Activated T-cell treated with anti-CD3 and anti-CD28 coated beads for 4 hours (primary cell): ENCODE measurements at regions not wholly inside any gene's neighbourhood (a gene's known extent, or its start where the extent isn't known, plus 50 kb on each side); places are given as distances from the start of the nearest gene placed in this dataset.

ENCODE experiments used
- DNase-seq: peaks from one replicate; pipeline ENCODE4 v3.0.0-alpha.2; 2020

DNA sequence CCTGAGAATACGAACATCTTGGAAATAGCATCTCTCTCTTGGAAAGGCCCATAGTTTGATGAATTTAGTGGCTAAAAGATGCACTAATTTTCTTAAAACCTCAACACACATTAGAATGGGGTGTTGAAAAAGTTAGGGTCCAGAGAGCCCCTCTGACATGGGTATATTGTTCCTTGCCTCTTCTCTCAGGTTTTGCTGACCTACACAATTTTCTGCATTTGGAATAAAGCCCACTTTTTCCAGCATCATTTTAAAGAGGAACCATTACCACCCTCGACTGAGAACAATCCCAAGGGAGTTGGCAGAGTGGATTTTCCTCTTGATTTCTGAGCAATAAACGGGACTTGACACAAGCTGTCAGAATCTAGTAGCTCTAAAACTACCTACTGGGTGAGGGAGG is 156.1 kb downstream of the PMP22 start:
- DNase-seq = no peak

DNA sequence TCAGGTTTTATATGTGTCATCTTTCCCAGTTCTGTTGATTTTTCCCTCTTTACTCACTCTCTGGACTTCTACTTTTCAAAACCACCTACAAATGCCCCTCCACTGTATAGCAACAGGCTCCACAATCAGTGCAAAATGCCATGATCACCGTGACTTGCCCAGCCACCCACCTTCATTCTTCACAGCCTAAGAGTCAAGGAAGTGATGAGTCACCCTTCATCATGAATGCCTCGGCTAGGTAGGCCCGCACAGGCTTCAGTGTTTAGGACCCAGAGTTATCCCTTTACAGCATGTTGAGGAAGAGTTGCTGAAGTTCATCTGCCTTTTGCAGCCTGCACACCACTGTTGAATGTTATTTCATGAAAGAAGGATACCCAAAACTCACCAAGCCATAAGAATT is 158.6 kb downstream of the PMP22 start:
- DNase-seq = no peak

DNA sequence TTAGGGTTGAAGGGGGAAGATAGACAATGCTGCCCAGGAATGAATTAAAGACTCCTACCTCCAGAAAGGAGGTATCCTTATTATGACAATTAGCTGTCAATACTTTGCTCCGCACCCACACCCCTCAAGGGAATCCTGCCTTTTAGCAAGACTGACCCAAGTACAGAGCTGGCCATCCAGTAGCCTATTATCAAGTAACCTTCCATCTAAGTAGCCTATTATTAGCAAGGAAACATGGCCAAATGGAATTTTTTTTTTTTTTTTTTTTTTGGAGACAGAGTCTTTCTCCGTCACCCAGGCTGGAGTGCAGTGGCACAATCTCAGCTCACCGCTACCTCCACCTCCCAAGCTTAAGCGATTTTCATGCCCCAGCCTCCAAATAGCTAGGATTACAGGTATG is 161.3 kb downstream of the PMP22 start:
- DNase-seq = no peak

GRCh38 chr17:15101175-15101574 is 164.0 kb downstream of the PMP22 start:
- DNase-seq = no peak

- no peak for DNase-seq
Measured at GRCh38 chr17:15096511-15096910, 168.6 kb downstream of the PMP22 start.

DNA sequence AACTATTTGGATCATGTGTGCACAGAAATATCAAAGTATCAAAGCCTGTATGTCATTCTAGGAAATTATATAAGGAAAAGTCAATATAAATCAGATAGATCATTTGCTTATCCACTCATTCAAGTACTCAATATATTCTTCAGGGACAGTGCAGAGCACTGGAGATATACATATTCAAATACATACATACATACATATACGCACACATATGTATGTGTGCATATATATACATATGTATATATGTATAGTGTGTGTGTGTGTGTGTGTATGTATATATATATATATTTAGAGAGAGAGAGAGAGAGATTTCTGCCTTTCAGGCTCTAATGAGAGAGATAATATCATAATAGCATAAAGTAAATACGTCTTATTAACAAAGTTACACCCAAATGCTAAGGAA is 169.2 kb downstream of the PMP22 start:
- no peak for DNase-seq

GRCh38 chr17:15092762-15093161 is 172.4 kb downstream of the PMP22 start:
- no peak for DNase-seq

DNA sequence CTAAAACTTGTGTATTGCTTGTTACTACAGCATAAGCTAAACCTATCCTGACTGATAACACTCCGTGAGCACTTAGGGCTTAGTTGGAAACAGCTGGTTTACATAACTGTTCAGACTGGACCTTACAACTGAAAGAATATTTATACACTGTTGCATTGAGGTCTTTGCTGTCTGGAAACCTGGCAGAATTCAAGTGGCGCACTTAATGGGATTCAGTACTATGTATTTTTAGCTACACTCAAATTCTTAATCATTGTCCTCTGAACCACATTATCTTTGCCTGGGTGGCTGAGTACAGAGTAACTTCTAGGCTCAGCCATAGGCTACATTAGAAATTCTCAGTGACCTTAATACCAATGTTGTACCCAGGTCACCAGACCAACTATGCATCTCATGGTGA is 172.9 kb downstream of the PMP22 start:
- DNase-seq = no peak

DNA sequence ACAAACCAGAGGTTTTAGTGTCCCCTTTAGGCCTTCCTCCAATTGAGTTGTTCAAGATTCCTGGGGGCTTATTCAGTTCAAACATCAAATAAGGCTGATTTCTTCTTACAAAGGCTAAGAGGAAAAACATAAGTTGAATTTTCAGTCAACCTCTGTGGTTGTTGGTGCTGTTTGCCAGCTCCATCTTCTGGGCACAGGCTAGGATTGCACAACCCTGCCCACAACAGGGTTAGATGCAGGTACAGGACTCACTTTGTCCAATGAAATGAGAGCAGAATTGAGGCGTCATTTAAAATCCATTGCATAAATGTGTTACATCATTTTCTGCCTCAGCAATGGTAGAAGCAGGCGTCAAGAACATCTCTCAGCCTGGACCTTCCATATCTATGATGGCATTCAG is 173.3 kb downstream of the PMP22 start:
- no peak for DNase-seq

DNA sequence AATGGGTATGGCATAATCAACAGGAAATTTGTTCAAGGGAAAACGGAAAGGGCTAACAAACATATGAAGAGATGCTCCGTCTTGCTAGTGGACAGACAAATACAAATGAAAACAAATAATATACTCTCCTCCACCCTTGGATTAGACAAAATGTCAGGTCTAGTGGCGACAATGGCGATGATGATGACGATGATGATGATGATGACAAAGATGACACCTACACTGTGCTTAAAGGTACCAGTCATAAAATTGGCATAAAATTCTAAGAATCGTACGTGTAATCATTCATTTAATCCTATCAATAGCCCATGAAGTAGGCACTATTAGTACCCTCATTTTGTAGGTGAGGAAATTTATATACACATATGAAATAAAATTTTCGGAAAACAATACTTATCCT is 174.6 kb downstream of the PMP22 start:
- no peak for DNase-seq

DNA sequence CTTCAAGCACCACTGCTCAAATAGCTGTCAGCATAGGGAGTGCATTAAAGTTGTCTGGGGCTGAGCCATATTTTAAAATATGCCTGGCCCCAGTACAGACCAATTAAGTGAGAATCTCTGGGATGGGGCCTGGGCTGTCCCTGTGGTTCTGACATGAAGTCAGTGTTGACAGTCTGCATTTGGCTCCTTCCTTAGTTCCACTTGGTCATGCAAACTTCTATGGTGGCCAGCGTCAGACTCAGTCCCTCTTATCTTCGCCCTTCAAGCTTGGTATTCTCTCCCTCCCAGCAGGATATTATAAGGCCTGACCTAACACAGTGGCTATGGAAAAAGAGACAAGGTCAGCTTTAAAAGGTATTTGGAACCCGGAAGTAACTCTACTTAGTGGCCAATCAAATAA is 177.2 kb downstream of the PMP22 start:
- DNase-seq = no peak

DNA sequence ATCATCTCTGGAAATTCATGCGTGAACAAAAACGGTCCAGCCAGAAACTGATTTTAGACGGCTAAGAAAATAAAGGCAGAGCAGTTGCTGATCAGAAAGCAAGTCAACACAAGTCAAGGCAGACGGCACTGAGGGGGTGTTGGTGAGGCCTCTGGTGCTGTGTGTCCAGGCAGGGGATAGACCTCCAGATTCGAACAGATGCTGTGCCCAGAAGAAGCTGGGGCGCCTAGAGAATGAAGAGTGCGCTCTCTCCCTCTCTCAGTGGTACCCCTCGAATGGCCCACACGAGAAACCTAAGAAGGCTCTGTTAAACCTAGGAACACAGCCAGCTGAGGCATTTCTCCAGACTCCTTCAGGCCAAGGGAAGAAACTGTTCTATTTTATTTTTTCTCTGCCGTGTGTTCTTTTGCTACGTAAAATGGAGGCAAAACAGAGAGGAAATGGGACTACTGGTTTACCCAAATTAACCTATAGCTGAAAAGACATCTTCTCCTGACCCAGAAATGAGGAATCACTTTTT is 178.3 kb downstream of the PMP22 start:
- DNase-seq = no peak

- no peak for DNase-seq
Measured at GRCh38 chr17:15085890-15086677, 179.0 kb downstream of the PMP22 start.

- DNase-seq = no peak
Measured at GRCh38 chr17:15083225-15083624, 181.9 kb downstream of the PMP22 start.

- DNase-seq = no peak
Measured at GRCh38 chr17:15081008-15081407, 184.1 kb downstream of the PMP22 start.

DNA sequence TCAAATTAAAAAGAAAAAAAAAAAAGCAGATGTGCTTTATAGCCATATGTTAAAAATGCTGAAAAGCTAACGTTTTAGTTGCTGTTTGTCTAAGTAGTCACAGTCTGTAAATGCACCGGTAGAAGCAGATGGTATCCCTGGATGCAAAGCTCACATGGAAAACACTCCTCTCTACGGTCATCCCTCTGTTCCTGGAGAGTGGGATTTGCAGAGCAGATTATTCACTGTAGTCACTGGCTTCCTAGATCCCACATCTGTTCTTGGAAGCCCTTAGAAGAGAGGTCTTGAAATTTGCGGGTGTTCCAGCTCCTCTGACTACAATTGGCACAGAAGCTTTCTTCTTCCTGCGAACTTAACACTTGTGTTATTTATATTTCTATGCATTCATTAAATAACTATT is 186.6 kb downstream of the PMP22 start:
- no peak for DNase-seq

- no peak for DNase-seq
Measured at GRCh38 chr17:15076991-15077663, 188.0 kb downstream of the PMP22 start.

GRCh38 chr17:15051933-15052332 is 213.2 kb downstream of the PMP22 start:
- no peak for DNase-seq

DNA sequence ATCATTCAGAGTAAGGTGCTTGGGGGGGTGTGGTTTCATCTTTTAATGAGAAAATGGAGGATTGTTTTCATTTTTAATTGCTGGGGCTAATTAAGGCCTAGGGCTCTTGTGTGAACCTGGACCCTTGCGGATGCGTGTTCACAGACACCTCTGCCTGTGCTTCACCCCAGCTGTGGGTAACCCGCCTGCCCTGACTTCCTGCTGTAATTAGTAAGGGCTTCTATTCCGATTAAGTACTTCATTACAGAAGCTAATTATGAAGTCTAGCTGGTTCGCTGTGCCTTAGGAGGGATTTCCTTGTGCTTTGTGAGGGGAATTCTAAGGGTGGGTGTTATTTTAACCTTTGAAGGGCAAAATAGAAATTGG is 215.3 kb downstream of the PMP22 start:
- no peak for DNase-seq

DNA sequence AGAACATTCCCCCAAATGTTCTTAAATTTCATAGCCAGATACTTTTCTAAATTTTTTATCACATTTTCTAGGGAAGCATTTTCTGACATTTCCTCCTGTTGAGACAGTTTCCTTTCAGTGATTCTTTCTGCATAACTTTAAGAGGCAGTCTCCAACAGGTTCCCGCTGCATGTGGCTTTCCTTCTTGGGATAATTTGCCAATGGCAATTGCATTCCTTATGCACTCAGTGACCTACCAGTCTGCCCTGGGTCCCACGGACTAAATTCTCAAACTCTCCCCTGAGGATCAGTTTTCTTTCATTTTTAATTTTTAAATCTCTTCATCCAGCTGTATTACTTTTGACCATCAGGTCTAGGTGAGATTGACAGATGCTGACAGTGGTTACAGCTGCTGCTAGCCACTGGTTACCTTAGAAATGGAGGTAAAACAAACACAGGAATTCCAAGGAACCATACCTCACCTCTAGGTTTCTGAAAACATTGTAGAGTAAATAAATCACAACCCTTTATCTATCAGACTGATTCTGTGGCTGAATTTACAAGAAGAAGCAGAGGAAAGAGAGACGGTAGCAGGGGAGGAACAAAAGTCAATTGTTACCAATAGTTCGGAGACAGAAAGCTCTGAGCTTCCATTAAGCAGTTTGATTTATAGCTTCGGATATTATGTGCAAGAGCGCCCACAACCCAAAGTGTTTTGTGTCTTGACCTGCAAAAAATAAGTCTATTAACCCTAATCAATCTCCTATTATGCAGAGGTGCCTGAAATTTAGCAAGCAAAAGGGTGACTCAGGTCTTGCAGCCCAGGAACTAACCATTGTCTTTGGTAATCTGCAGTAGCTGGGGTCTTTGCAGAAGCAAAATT is 216.0 kb downstream of the PMP22 start:
- no peak for DNase-seq

DNA sequence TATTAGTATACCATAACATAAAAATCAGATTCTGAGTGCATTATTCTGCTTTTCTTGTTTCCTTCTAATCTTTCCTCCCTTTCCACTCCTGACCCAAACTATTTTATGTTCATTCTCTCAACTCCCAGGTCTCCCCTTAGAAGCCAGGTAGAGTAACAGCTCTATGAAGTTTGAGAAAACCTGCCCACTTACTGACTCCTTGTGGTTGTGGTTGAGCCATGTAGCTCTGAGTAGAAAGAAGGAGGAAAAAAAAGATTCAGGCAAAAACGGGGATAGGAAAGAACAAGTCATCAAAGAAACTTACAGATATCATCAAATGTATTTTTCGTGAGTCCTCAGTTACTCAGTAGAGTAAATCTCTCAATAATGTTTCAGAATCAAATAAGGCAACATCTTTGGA is 216.7 kb downstream of the PMP22 start:
- DNase-seq = no peak

GRCh38 chr17:15042311-15042710 is 222.8 kb downstream of the PMP22 start:
- DNase-seq = no peak

GRCh38 chr17:15039366-15039765 is 225.8 kb downstream of the PMP22 start:
- DNase-seq = no peak

GRCh38 chr17:15038656-15039055 is 226.5 kb downstream of the PMP22 start:
- no peak for DNase-seq
